Activated T-cell treated with anti-CD3 and anti-CD28 coated beads, Interleukin-2, amount 50 U/mL, for 24 hours (primary cell): ENCODE measurements at regions not wholly inside any gene's neighbourhood (a gene's known extent, or its start where the extent isn't known, plus 50 kb on each side); places are given as distances from the start of the nearest gene placed in this dataset.
"Not testable (repeated sequence)": the region's sequence is repeated elsewhere in the genome, so short reads cannot be mapped to it uniquely, and the experiment has no call there.

Source experiments
- DNase-seq: peaks from one replicate; pipeline ENCODE4 v3.0.0-alpha.2; 2020
- H3K27ac Mint-ChIP-seq: 2 replicates; pipeline ENCODE4 v1.8.0; 2020; ENCODE audit warnings: mild to moderate bottlenecking, mixed read lengths
- H3K27me3 Mint-ChIP-seq: 2 replicates; pipeline ENCODE4 v1.8.0; 2020; ENCODE audit warnings: mixed read lengths
- H3K36me3 Mint-ChIP-seq: 2 replicates; pipeline ENCODE4 v1.8.0; 2020; ENCODE audit warnings: low read depth, mixed read lengths
- H3K4me1 Mint-ChIP-seq: 2 replicates; pipeline ENCODE4 v1.8.0; 2020; ENCODE audit warnings: low read depth, mixed read lengths
- H3K4me3 Mint-ChIP-seq: 2 replicates; pipeline ENCODE4 v1.8.0; 2020; ENCODE audit warnings: mild to moderate bottlenecking, moderate library complexity, mixed read lengths
- H3K9me3 Mint-ChIP-seq: 2 replicates; pipeline ENCODE4 v1.8.0; 2020; ENCODE audit warnings: mixed read lengths

DNA sequence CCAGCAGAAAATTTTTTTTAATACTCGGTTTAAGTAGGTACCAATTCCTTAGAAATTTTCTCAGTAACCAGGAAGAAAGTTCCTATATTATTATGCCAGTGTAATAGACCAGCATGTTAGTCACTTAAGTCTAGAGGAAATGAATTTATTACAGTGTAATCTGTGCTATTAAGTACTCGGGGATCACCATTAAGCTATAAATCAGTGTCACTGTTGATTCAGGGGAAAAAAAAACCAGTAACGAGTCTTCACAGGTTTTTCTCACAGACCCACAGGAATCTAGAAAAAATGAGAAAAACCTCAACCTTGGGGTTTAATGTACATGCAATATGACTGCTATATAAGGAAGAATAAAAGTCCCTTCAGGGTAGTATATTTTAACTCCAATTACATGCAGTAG lies 138.3 kb upstream of the IL1RAPL2 start:
- Mint-ChIP-seq H3K4me1 (no peaks in the 10 kb centered on the region), H3K36me3 (no peaks in the 10 kb centered on the region), H3K27ac (no peak overlapping the region), H3K4me3 (no peak overlapping the region), H3K9me3 (no peaks in the 10 kb centered on the region), H3K27me3 (peaks cover 36% of the 10 kb centered on the region)
- no peak for DNase-seq

DNA sequence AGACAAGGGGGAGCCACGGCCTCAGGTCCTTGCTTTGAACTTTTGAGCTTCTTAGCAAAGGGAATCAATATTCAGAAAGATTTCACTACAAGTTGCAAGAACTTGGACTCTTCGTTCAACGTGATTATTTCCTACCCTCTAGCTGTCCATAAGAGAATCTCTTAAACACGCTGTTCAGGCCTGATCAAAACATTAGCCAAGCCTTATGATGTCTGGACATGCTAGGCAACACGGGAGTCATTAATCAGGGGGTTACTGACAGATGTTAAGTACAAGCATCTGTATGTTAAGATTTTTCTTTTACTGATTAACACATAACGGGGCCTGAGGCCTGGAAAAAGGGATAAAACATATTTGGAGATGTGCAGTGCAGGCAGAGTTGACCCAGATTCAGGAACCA lies 138.9 kb upstream of the IL1RAPL2 start:
- H3K27me3 Mint-ChIP-seq = peaks cover 30% of the 10 kb centered on the region

DNA sequence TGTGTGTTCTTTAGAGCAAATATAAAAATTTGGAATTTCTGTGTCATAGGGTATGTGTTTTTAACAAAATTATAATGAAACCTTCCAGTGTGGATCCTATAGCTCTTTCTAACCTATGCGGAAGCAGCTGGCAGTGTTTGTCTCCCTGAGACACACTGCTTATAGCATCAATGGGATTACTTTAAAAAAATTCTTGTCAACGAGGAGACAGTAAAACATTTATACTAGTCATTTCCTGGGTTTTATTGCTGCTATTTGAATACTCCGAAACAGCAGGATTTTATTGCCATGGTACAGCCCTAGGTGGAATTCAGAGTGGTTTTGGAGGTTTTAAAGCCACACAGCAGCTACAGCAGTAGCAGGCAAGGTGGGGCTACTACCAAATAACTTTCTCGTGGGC lies 145.1 kb upstream of the IL1RAPL2 start:
- Mint-ChIP-seq H3K27ac (no peak overlapping the region), H3K4me3 (no peak overlapping the region), H3K36me3 (no peaks in the 10 kb centered on the region), H3K27me3 (peaks cover 12% of the 10 kb centered on the region), H3K4me1 (no peaks in the 10 kb centered on the region), H3K9me3 (peaks cover 15% of the 10 kb centered on the region)
- DNase-seq = no peak

More for the DNA sequence above, 138.9 kb upstream of the IL1RAPL2 start:
- Mint-ChIP-seq H3K4me1 (no peaks in the 10 kb centered on the region), H3K36me3 (no peaks in the 10 kb centered on the region), H3K27ac (no peak overlapping the region), H3K9me3 (no peaks in the 10 kb centered on the region), H3K4me3 (no peak overlapping the region)
- no peak for DNase-seq

DNA sequence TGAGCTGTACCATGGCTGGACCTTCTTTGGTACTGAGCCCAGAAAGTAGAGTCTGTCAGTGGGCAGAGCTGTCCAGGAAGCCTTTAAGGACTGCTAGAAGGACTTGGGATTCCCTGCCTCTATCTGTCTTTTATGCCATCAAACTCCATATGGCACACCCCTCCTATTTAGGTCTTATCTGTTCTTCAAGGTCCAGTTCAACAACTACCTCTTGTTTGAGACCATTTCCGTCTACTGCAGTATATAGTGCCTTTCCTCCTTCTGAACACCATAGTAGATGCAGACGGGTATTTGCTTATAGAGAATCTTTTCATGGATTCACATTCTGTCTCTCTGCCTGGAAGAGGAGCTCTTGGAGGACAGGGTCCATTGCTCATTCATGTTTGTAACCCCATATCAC lies 146.1 kb upstream of the IL1RAPL2 start:
- Mint-ChIP-seq H3K27me3 (peaks cover 5% of the 10 kb centered on the region), H3K27ac (no peak overlapping the region), H3K36me3 (no peaks in the 10 kb centered on the region), H3K4me3 (no peak overlapping the region), H3K9me3 (peaks cover 21% of the 10 kb centered on the region), H3K4me1 (no peaks in the 10 kb centered on the region)
- DNase-seq = no peak

DNA sequence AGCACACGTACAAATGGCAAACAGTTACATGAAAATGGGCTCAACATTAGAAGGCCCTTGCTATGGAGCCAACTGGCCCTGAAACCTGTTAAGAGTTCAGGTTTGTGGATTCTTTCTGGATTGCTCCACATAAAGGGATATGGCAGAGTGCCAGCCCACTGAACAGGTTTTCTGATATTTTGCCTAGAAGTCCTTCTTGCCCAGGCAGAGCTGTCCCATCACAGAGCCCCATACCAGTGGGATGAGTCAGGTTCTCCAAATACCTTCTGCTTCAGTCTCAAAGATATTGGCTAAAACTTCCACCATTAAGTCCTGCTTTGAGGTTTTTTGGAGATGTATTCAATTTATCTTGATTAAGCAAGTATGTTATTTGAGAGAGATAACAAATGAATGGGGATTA lies 146.8 kb upstream of the IL1RAPL2 start:
- DNase-seq = no peak
- Mint-ChIP-seq H3K27me3 (peaks cover 2% of the 10 kb centered on the region), H3K9me3 (peaks cover 21% of the 10 kb centered on the region), H3K27ac (no peak overlapping the region), H3K36me3 (no peaks in the 10 kb centered on the region), H3K4me1 (no peaks in the 10 kb centered on the region), H3K4me3 (no peak overlapping the region)

DNA sequence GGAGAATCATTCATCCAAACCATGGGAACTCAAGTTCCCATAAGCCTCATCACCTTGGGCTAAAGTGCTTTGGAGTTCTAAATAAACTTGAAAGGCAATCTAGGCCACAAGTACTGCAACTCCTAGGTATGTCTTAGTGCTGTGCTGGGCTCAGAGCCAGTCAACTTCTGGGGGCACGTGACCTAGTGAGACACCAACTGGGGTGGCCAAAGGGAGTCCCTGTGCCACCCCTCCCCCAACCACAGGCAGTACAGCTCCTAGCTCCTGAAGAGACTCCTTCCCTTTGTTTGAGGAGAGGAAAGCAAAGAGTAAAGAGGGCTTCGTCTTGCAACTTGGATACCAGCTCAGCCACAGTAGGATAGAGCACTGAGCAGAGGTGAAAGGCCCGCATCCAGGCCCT lies 154.2 kb upstream of the IL1RAPL2 start:
- Mint-ChIP-seq H3K27ac (no peak overlapping the region), H3K4me1 (no peaks in the 10 kb centered on the region), H3K36me3 (no peaks in the 10 kb centered on the region), H3K27me3 (peaks cover 39% of the 10 kb centered on the region), H3K9me3 (peaks cover 6% of the 10 kb centered on the region), H3K4me3 (no peak overlapping the region)
- no peak for DNase-seq

DNA sequence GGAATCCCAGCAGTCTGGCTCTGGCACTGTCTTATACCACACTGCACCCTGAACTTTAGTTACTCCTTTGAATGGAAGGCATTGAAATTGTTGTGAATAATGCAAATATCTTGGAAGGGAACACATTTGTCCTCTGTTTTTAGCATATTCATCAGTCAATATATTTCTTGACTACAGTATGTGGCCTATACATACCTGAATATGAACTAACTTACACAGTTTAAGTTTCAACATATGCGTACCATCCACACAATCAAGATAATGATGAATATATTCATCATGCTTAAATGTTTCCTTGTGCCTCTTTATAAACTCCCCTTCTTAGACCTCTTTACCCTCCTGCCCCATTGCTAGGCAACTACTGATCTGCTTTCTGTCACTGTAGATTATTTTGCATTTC lies 145.7 kb upstream of the ESX1 start:
- no peaks in the 10 kb centered on the region for H3K4me1 Mint-ChIP-seq
- no peak for DNase-seq
- H3K27me3 Mint-ChIP-seq = peaks cover 5% of the 10 kb centered on the region
- H3K9me3 Mint-ChIP-seq = no peaks in the 10 kb centered on the region
- no peak overlapping the region for H3K27ac Mint-ChIP-seq
- H3K4me3 Mint-ChIP-seq = no peak overlapping the region
- H3K36me3 Mint-ChIP-seq = no peaks in the 10 kb centered on the region

DNA sequence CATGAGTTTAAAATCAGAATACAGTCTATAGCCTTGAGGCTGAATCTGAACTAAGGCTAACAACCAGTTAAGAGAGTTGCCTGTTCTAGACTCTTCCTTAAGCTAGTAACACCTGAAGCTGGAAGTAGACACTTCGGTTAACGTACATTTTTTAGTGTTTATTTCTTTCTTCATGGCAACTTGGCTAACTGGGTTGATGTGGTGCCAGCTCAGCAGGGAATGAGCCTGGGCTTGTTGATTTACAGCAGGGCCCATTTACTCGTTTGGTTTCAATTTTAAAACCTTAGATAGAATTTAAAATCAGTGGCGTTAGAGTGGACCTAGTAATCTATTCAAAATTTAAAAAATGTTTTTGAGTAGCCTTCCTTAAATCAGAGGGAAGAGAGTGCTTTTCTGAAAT lies 137.6 kb upstream of the ESX1 start:
- no peak for DNase-seq
- no peak overlapping the region for H3K4me3 Mint-ChIP-seq
- peaks cover 28% of the 10 kb centered on the region for H3K27me3 Mint-ChIP-seq
- H3K36me3 Mint-ChIP-seq = no peaks in the 10 kb centered on the region
- H3K27ac Mint-ChIP-seq = no peak overlapping the region
- H3K9me3 Mint-ChIP-seq = no peaks in the 10 kb centered on the region
- H3K4me1 Mint-ChIP-seq = no peaks in the 10 kb centered on the region

DNA sequence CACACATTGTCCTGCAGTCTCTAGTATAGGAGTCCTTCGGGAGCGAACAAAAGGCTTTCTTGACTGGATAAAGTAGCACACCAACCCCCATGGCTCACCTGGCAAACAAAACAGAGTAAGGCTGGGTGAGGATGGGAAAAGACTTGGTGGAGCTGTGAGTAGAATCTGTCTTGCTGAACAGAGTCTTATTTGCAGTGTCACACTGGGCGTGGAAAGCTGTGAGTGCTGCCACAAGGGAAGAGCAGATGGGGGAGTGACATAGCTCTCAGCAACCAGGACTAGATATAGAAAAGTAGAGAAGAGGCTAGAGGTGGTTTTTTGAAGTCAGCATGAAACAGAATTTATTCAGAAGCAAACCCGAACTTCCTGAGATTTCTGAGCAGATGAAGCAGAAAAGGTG lies 137.2 kb upstream of the ESX1 start:
- no peaks in the 10 kb centered on the region for H3K4me1 Mint-ChIP-seq
- no peaks in the 10 kb centered on the region for H3K9me3 Mint-ChIP-seq
- H3K27me3 Mint-ChIP-seq = peaks cover 28% of the 10 kb centered on the region
- no peak overlapping the region for H3K27ac Mint-ChIP-seq
- DNase-seq = no peak
- H3K36me3 Mint-ChIP-seq = no peaks in the 10 kb centered on the region
- H3K4me3 Mint-ChIP-seq = no peak overlapping the region

DNA sequence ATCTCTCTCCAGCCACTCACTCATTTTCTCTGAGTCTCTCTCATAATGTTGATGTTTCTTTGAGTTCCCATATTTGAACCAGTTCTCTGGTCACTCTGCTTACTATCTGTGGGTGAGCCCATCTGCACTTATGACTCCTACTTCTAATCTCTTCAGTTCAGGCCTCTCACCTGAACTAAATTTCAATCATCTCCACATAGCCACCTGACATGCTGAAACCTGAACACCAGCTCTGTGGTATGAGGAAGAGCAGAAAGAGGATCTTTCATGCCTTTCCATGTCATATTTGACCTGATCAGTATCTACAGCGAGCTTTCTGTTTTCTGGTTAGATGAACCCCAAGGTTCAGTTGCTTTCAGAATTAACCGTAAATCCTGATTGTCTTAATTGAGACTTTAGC lies 122.2 kb upstream of the ESX1 start:
- Mint-ChIP-seq H3K36me3 (no peaks in the 10 kb centered on the region), H3K4me3 (no peak overlapping the region), H3K4me1 (no peaks in the 10 kb centered on the region), H3K9me3 (no peaks in the 10 kb centered on the region), H3K27me3 (peaks cover 38% of the 10 kb centered on the region), H3K27ac (no peak overlapping the region)
- DNase-seq = no peak

DNA sequence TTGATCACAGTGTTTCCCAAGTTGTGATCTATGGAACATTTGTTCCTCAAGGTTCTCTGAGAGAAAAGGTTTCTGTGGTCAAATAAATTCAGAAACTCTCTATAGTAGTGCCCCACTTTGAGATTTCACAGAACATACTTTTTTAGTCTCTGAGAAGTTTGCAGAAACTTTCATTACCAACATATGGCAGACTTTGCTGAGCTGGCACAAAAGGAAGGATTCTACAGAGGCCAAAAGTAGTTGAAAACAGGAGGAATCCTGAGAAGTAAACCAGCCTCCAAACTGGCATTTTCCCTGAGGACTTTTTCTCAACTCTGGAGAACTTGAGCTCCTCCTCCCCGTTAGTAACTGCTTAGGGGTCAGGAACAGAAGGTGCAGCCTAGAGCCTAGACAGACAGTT lies 117.8 kb upstream of the ESX1 start:
- no peaks in the 10 kb centered on the region for H3K36me3 Mint-ChIP-seq
- no peaks in the 10 kb centered on the region for H3K9me3 Mint-ChIP-seq
- DNase-seq = no peak
- no peaks in the 10 kb centered on the region for H3K4me1 Mint-ChIP-seq
- H3K4me3 Mint-ChIP-seq = no peak overlapping the region
- no peak overlapping the region for H3K27ac Mint-ChIP-seq
- H3K27me3 Mint-ChIP-seq = peaks cover 40% of the 10 kb centered on the region

DNA sequence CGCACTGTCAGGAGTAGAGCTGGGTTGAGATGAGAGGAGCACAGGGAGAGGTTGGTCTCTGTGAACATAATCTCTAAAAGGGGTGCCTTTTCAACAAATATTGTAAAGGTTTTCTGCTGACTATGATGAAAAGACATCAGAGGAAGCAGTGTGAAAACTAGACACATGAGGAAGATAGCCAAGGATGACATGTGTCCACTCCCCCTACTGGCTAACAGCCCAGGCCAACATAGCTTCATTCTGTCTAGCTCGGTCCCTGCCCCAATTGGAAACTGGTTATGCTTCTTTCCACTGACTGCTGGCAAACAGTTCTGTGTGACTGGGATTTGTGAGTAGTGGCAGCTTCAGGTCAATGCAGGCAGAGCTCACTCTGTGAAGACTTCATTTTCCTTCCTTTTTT lies 115.4 kb upstream of the ESX1 start:
- H3K36me3 Mint-ChIP-seq = no peaks in the 10 kb centered on the region
- no peaks in the 10 kb centered on the region for H3K9me3 Mint-ChIP-seq
- no peak overlapping the region for H3K27ac Mint-ChIP-seq
- peaks cover 52% of the 10 kb centered on the region for H3K27me3 Mint-ChIP-seq
- no peaks in the 10 kb centered on the region for H3K4me1 Mint-ChIP-seq
- DNase-seq = no peak
- no peak overlapping the region for H3K4me3 Mint-ChIP-seq

DNA sequence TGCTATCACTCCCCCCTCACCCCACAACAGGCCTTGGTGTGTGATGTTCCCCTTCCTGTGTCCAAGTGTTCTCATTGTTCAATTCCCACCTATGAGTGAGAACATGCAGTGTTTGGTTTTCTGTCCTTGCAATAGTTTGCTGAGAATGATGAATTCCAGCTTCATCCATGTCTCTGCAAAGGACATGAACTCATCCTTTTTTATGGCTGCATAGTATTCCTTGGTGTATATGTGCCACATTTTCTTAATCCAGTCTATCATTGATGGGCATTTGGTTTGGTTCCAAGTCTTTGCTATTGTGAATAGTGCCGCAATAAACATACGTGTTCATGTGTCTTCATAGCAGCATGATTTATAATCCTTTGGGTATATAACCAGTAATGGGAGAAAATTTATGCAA lies 106.0 kb upstream of the ESX1 start:
- H3K4me1 Mint-ChIP-seq, H3K36me3 Mint-ChIP-seq, DNase-seq: not testable (repeated sequence)

DNA sequence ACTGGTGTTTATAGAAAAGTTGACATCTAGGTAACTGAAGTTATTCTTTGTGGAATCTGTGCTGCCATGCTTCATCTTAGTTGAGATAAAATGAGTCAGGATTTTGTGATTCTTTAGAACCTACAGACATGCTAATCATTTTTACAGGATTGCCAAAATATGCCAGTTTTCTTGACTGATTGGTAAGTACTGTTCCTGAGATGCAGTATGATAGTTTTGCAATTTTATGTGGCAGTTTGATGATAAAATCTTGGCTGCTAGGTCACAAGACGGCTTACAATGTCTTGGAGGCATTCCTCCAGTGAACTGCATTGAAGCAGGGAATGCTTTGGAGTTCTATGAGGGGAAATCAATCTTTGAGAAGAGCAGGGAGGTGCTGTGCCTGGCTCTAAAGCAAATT lies 104.4 kb upstream of the ESX1 start:
- DNase-seq = no peak
- Mint-ChIP-seq H3K27me3 (peaks cover 34% of the 10 kb centered on the region), H3K36me3 (no peaks in the 10 kb centered on the region), H3K27ac (no peak overlapping the region), H3K4me1 (no peaks in the 10 kb centered on the region), H3K4me3 (no peak overlapping the region), H3K9me3 (no peaks in the 10 kb centered on the region)

More for the DNA sequence above, 106.0 kb upstream of the ESX1 start:
- not testable (repeated sequence) for H3K4me3 Mint-ChIP-seq, H3K27ac Mint-ChIP-seq, H3K9me3 Mint-ChIP-seq
- peaks cover 45% of the 10 kb centered on the region for H3K27me3 Mint-ChIP-seq

DNA sequence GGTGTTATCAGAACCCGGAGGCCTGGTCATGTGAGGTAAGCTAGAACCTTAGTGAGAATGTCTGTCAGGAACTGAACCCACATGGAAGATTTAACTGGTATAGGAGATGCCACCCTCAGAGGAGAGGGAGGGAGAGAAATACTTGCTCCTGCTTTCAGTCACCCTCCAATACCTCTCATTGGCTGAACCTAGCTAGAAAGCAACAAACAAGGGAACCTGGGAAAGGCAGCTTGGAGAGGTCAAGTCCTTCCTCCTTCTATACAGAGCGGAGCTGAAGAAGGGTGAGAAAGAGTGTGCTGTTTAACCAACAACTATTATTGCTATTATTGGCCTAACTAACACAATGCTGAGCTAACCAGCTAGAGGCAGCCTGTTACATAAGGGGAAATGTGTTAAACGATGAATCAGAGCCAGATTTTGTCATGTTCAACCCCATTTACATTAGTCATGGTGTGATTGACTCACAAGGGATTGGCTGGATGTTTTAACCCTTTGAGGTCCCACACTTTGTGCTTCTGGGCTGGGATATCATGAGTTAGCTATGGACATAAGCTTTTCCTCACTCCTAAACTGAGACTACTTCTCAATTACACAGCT lies 96.5 kb upstream of the ESX1 start:
- no peak overlapping the region for H3K4me3 Mint-ChIP-seq
- no peaks in the 10 kb centered on the region for H3K4me1 Mint-ChIP-seq
- no peaks in the 10 kb centered on the region for H3K36me3 Mint-ChIP-seq
- no peak overlapping the region for H3K27ac Mint-ChIP-seq
- DNase-seq = no peak
- H3K27me3 Mint-ChIP-seq = peaks cover 32% of the 10 kb centered on the region
- H3K9me3 Mint-ChIP-seq = no peaks in the 10 kb centered on the region

DNA sequence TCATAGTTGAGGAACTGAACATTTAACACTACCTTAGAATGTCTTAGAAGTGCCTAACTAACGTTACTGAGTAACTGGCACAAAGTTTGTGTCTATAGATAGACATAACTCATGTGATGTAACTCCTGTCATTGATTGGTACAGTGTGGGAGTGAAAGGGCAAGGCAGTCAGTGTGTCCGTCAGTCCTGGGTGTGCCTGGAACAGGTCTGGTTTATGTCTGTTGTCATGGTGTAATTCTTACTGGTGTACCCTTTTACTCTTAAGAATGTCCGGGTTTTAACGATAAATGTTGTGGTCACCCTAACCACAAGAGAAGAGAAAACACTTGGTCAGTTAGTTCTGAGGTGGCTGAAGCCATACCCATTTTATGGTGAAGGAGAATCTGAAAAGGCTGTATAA lies 93.1 kb upstream of the ESX1 start:
- no peak overlapping the region for H3K4me3 Mint-ChIP-seq
- peaks cover 35% of the 10 kb centered on the region for H3K27me3 Mint-ChIP-seq
- H3K4me1 Mint-ChIP-seq = peaks cover 5% of the 10 kb centered on the region
- H3K9me3 Mint-ChIP-seq = no peaks in the 10 kb centered on the region
- no peaks in the 10 kb centered on the region for H3K36me3 Mint-ChIP-seq
- no peak overlapping the region for H3K27ac Mint-ChIP-seq
- no peak for DNase-seq
